Fibroblast of skin of right biceps (primary cell): ENCODE measurements at regions not wholly inside any gene's neighbourhood (a gene's known extent, or its start where the extent isn't known, plus 50 kb on each side); places are given as distances from the start of the nearest gene placed in this dataset.

Experiments
- DNase-seq: peaks from one replicate; pipeline ENCODE4 v3.0.0-alpha.2; 2013

- DNase-seq: no peak
These were observed 62.7 kb upstream of the TANC1 start for GRCh38 chr2:158905784-158906183.

GRCh38 chr2:158907926-158908456 is 60.4 kb upstream of the TANC1 start:
- no peak for DNase-seq

GRCh38 chr2:158912112-158912511 is 56.3 kb upstream of the TANC1 start:
- DNase-seq: no peak

- no peak for DNase-seq
These were observed 55.7 kb upstream of the TANC1 start for GRCh38 chr2:158912765-158913164.

GRCh38 chr2:158914066-158914465 is 54.4 kb upstream of the TANC1 start:
- no peak for DNase-seq

- peak; percentile 80 for DNase-seq
These were observed 53.7 kb upstream of the TANC1 start for GRCh38 chr2:158914731-158915130.

GRCh38 chr2:158917121-158917520 is 51.3 kb upstream of the TANC1 start:
- no peak for DNase-seq

- no peak for DNase-seq
These were observed 50.0 kb upstream of the TANC1 start for GRCh38 chr2:158918452-158918851.
